ENCODE measurements at regions not wholly inside any gene's neighbourhood (a gene's known extent, or its start where the extent isn't known, plus 50 kb on each side); places are given as distances from the start of the nearest gene placed in this dataset.
A peak's percentile ranks its signal among the peaks of the same experiment; 100 is the strongest.

DNA sequence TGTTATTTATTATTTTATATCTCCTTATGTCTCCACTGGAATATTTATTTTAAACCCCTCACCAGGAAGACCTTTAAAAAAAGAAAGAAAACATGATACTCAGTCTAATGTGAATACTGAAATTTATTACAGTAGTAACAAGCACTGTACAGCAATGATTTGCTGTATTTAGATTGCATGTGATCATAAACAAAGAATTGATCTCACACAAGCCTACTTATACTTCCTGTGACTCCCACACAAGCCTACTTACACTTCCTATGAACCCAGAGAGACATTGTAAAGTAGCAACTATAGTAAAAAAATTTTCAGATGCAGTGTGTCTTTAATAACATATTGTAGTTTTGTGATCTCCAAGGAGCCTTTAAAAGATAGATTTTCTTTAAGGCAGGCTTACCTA lies 142.7 kb upstream of the SYT1 start (continued):
- no peak for TF ChIP-seq ZFP36 (IDR thresholded peaks at IDR 0.05; ENCODE audit: borderline replicate concordance, partially characterized antibody)
- TF ChIP-seq RCOR1 (IDR thresholded peaks at IDR 0.05; ENCODE audit: low read depth, low read length), result no peak
- no peak for TF ChIP-seq RARB (CRISPR knock-in tag; IDR thresholded peaks at IDR 0.05)
- TF ChIP-seq, protein P1, sequence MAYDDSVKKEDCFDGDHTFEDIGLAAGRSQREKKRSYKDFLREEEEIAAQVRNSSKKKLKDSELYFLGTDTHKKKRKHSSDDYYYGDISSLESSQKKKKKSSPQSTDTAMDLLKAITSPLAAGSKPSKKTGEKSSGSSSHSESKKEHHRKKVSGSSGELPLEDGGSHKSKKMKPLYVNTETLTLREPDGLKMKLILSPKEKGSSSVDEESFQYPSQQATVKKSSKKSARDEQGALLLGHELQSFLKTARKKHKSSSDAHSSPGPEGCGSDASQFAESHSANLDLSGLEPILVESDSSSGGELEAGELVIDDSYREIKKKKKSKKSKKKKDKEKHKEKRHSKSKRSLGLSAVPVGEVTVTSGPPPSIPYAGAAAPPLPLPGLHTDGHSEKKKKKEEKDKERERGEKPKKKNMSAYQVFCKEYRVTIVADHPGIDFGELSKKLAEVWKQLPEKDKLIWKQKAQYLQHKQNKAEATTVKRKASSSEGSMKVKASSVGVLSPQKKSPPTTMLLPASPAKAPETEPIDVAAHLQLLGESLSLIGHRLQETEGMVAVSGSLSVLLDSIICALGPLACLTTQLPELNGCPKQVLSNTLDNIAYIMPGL (CRISPR knock-in tag; IDR thresholded peaks at IDR 0.05; ENCODE audit: borderline replicate concordance), result no peak
- TF ChIP-seq MYC (IDR thresholded peaks at IDR 0.05; ENCODE audit: borderline replicate concordance, low read length), result no peak
- TF ChIP-seq, protein P2, sequence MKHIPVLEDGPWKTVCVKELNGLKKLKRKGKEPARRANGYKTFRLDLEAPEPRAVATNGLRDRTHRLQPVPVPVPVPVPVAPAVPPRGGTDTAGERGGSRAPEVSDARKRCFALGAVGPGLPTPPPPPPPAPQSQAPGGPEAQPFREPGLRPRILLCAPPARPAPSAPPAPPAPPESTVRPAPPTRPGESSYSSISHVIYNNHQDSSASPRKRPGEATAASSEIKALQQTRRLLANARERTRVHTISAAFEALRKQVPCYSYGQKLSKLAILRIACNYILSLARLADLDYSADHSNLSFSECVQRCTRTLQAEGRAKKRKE (CRISPR knock-in tag; IDR thresholded peaks at IDR 0.05; ENCODE audit: low read depth), result no peak
- no peak for TF ChIP-seq ZC3H11A (IDR thresholded peaks at IDR 0.05)
- TF ChIP-seq CBX2 (IDR thresholded peaks at IDR 0.05; ENCODE audit: borderline replicate concordance, low read depth), result no peak
- no peak for TF ChIP-seq HOXB5 (CRISPR knock-in tag; IDR thresholded peaks at IDR 0.05)

DNA sequence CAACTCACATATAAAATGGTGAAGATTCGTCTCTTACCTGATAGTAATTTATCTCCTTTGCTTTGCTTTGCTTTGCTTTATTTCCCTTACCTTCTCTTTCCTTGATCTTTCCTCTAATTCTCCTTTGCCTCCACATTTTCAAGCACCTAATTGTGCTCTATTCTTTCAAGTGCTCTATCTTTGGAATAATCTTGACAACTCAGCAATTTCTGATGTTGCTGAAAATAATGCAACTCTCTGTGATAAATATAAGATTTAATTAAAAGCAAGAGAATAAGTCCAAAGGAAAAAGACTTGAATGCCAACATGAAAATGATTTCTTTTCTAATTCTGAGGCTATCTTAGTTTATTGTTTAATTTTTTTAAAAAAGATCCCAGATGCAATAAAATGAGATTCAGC lies 139.5 kb upstream of the SYT1 start:
- no peak overlapping the region for H3K4me2 ChIP-seq
- peak; percentile 89 for TF ChIP-seq MAFK (IDR thresholded peaks at IDR 0.05; ENCODE audit: partially characterized antibody)
- TF ChIP-seq FOXS1 (CRISPR knock-in tag; IDR thresholded peaks at IDR 0.05), result no peak
- POLR2A ChIA-PET, result no interaction called here
- no peaks in the 10 kb centered on the region for H3K9me3 ChIP-seq
- no peaks in the 10 kb centered on the region for H3K4me1 ChIP-seq
- H3K27ac ChIP-seq, result no peak overlapping the region
- CTCF ChIA-PET, result no interaction called here
- DNase-seq (ENCODE audit: low read depth in 1 of 2, low spot score in 1 of 2) (no peak), ATAC-seq (no peak), FAIRE-seq (peak; percentile 18)
- H3K4me3 ChIP-seq, result no peak overlapping the region
- WGBS (ENCODE audit: missing lambda C conversion rate), result 89% methylated on average over 1 of the region's 1 CpG

DNA sequence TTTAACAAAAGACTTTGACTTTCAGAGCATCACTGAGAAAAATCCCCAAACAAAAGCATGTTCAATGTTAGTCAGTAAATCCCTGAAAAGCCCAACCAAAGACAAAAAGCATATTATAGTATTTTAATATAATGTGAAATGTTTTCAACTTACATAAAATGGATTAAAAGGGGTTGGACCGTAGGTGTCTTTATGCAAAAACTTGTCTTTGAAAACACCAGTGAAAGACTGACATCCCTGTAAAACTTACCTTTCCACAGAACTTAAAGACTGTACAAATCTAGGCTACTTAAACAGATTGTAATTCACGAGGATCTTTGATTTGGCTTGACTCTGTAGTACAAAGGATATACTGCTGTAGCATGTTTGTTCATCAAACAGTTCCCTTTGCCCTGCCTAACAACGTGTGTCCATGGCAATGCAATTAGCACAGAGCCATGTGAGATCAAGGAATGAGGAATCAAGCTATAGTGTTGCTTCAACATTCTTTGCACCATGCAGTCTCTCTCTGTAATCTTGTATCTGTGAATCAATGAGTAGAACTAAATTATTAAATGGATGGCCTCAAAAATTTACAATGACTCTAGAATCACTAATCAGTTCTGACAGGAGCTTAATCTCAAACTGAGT lies 138.5 kb upstream of the SYT1 start:
- FAIRE-seq (peak; percentile 79), DNase-seq (ENCODE audit: low read depth in 1 of 2, low spot score in 1 of 2) (no peak), ATAC-seq (peak in 1 of 2 experiments; percentile 43; a peak in 2 of 6 replicates)
- 39% methylated on average over 3 of the region's 3 CpGs for WGBS (ENCODE audit: missing lambda C conversion rate)
- no peak overlapping the region for H3K4me3 ChIP-seq
- no peaks in the 10 kb centered on the region for H3K9me3 ChIP-seq
- POLR2A ChIA-PET, result no interaction called here
- no peak for TF ChIP-seq CHD2 (IDR thresholded peaks at IDR 0.05; ENCODE audit: low read length, partially characterized antibody)
- TF ChIP-seq, protein P3, sequence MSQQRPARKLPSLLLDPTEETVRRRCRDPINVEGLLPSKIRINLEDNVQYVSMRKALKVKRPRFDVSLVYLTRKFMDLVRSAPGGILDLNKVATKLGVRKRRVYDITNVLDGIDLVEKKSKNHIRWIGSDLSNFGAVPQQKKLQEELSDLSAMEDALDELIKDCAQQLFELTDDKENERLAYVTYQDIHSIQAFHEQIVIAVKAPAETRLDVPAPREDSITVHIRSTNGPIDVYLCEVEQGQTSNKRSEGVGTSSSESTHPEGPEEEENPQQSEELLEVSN (IDR thresholded peaks at IDR 0.05; ENCODE audit: borderline replicate concordance, low read depth), result no peak
- TF ChIP-seq, protein P4, sequence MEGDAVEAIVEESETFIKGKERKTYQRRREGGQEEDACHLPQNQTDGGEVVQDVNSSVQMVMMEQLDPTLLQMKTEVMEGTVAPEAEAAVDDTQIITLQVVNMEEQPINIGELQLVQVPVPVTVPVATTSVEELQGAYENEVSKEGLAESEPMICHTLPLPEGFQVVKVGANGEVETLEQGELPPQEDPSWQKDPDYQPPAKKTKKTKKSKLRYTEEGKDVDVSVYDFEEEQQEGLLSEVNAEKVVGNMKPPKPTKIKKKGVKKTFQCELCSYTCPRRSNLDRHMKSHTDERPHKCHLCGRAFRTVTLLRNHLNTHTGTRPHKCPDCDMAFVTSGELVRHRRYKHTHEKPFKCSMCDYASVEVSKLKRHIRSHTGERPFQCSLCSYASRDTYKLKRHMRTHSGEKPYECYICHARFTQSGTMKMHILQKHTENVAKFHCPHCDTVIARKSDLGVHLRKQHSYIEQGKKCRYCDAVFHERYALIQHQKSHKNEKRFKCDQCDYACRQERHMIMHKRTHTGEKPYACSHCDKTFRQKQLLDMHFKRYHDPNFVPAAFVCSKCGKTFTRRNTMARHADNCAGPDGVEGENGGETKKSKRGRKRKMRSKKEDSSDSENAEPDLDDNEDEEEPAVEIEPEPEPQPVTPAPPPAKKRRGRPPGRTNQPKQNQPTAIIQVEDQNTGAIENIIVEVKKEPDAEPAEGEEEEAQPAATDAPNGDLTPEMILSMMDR (IDR thresholded peaks at IDR 0.05), result no peak
- TF ChIP-seq BHLHE40 (IDR thresholded peaks at IDR 0.05; ENCODE audit: low read depth, low read length), result no peak
- no peak for TF ChIP-seq EHF (CRISPR knock-in tag; IDR thresholded peaks at IDR 0.05)
- no peak for TF ChIP-seq MAFK (IDR thresholded peaks at IDR 0.05; ENCODE audit: partially characterized antibody)
- TF ChIP-seq ZNF302 (CRISPR knock-in tag; IDR thresholded peaks at IDR 0.05), result no peak
- no peak for TF ChIP-seq HOXB5 (CRISPR knock-in tag; IDR thresholded peaks at IDR 0.05)
- TF ChIP-seq, protein P5, sequence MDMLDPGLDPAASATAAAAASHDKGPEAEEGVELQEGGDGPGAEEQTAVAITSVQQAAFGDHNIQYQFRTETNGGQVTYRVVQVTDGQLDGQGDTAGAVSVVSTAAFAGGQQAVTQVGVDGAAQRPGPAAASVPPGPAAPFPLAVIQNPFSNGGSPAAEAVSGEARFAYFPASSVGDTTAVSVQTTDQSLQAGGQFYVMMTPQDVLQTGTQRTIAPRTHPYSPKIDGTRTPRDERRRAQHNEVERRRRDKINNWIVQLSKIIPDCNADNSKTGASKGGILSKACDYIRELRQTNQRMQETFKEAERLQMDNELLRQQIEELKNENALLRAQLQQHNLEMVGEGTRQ (IDR thresholded peaks at IDR 0.05), result no peak
- TF ChIP-seq RARB (CRISPR knock-in tag; IDR thresholded peaks at IDR 0.05), result no peak
- TF ChIP-seq, protein P2 (CRISPR knock-in tag; IDR thresholded peaks at IDR 0.05; ENCODE audit: low read depth), result no peak
- no peak for TF ChIP-seq ZC3H11A (IDR thresholded peaks at IDR 0.05)
- TF ChIP-seq, protein P6, sequence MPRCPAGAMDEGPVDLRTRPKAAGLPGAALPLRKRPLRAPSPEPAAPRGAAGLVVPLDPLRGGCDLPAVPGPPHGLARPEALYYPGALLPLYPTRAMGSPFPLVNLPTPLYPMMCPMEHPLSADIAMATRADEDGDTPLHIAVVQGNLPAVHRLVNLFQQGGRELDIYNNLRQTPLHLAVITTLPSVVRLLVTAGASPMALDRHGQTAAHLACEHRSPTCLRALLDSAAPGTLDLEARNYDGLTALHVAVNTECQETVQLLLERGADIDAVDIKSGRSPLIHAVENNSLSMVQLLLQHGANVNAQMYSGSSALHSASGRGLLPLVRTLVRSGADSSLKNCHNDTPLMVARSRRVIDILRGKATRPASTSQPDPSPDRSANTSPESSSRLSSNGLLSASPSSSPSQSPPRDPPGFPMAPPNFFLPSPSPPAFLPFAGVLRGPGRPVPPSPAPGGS (IDR thresholded peaks at IDR 0.05), result no peak
- no peak for TF ChIP-seq RNF2 (IDR thresholded peaks at IDR 0.05; ENCODE audit: borderline replicate concordance, low read depth)
- TF ChIP-seq FOSL2 (IDR thresholded peaks at IDR 0.05), result no peak
- TF ChIP-seq FOSL2 (CRISPR knock-in tag; IDR thresholded peaks at IDR 0.05), result no peak
- TF ChIP-seq RAD21 (conservative IDR thresholded peaks at IDR 0.05 in 1 of 2, IDR thresholded peaks at IDR 0.05 in 1 of 2), result no peak
- CTCF ChIA-PET, result interaction anchor here (1.6 kb wide), 1 partner anchor 10 kb away, joined by 6 read pairs; no protein-coding TSS in a partner anchor
- no peaks in the 10 kb centered on the region for H3K4me1 ChIP-seq
- H3K4me2 ChIP-seq, result no peak overlapping the region
- no peak overlapping the region for H3K27ac ChIP-seq
